ENCODE measurements at regions not wholly inside any gene's neighbourhood (a gene's known extent, or its start where the extent isn't known, plus 50 kb on each side); places are given as distances from the start of the nearest gene placed in this dataset.

DNA sequence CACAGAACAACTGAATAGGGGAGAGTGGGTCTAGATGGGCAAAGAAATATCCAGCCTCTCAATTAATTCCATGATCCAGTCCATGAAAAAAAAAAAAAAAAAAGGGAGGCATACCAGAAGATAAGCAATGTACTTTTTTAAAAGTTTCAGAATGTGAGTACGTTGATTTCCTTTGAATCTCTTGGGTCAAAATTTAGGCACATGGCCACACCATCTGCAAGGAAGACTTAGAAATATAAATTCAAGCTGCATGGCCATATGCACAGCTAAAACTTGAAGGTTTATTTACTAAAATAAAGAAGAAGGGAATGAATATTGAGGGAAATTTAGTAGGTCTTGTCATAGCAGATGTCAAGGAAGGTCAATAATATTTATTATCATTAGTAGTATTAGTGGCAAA lies 286.5 kb upstream of the CDH7 start (continued):
- TF ChIP-seq, protein P1, sequence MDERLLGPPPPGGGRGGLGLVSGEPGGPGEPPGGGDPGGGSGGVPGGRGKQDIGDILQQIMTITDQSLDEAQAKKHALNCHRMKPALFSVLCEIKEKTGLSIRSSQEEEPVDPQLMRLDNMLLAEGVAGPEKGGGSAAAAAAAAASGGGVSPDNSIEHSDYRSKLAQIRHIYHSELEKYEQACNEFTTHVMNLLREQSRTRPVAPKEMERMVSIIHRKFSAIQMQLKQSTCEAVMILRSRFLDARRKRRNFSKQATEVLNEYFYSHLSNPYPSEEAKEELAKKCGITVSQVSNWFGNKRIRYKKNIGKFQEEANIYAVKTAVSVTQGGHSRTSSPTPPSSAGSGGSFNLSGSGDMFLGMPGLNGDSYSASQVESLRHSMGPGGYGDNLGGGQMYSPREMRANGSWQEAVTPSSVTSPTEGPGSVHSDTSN (CRISPR knock-in tag; IDR thresholded peaks at IDR 0.05; ENCODE audit: low read depth) = no peak
- TF ChIP-seq, protein P1 (tag; conservative IDR thresholded peaks at IDR 0.05; ENCODE audit: low read depth) = no peak
- TF ChIP-seq ZNF134 (CRISPR knock-in tag; conservative IDR thresholded peaks at IDR 0.05) (no peak), ZKSCAN8 (CRISPR knock-in tag; IDR thresholded peaks at IDR 0.05) (no peak), STAT5B (CRISPR knock-in tag; IDR thresholded peaks at IDR 0.05) (no peak), RFX7 (CRISPR knock-in tag; IDR thresholded peaks at IDR 0.05) (no peak), SREBF1 (IDR thresholded peaks at IDR 0.05; ENCODE audit: borderline replicate concordance, low read depth, low read length) (no peak)

DNA sequence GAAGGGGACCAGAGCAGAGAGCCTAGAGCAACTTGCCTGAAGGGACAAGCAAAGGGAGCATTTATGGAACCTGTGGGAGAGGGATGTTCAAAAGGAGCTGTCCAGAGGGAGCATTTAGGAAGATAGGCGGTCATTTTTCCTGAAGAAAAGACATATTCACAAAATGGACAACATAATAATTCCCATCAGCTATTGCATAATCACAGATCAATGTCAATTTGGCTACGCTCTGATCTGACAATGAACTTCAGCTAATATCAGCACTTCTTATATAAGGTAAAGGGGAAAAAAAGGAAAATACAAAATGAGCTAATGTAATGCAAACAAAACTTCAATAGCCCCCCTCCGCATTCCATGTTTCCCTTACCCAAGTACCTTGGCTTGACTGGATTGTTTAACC lies 291.1 kb upstream of the CDH7 start:
- DNase-seq (ENCODE audit: extremely low read depth in 1 of 4, low spot score in 3 of 4) (no peak), ATAC-seq (no peak), FAIRE-seq (no peak)
- Histone ChIP-seq H3K27ac (ENCODE audit: extremely low read depth, low read depth, low read length) (no peak overlapping the region), H3K4me1 (replicated peaks in 1 of 2; ENCODE audit: control insufficient read depth in 2 of 2, insufficient read depth in 2 of 2, low read length in 2 of 2) (no peaks in the 10 kb centered on the region), H3K9ac (ENCODE audit: insufficient read depth in 1 of 2, low read depth in 2 of 2, low read length in 2 of 2) (no peak overlapping the region), H2AFZ (ENCODE audit: low read depth, low read length) (no peak overlapping the region), H3K27me3 (ENCODE audit: control insufficient read depth in 2 of 2, insufficient read depth in 2 of 2, low read length in 2 of 2) (no peaks in the 10 kb centered on the region), H3K4me3 (no peak overlapping the region), H3K9me3 (replicated peaks; ENCODE audit: control insufficient read depth, insufficient read depth, low read depth, low read length) (no peaks in the 10 kb centered on the region), H3K9me1 (ENCODE audit: control insufficient read depth, insufficient read depth, low read length) (no peaks in the 10 kb centered on the region), H4K20me1 (replicated peaks; ENCODE audit: control insufficient read depth, insufficient read depth, low read length) (no peaks in the 10 kb centered on the region), H3K36me3 (ENCODE audit: control insufficient read depth, insufficient read depth, low read length) (no peaks in the 10 kb centered on the region), H3K79me2 (ENCODE audit: control insufficient read depth, insufficient read depth, low read length) (no peaks in the 10 kb centered on the region), H3K4me2 (ENCODE audit: insufficient read depth, low read length) (no peak overlapping the region)
- 4% methylated on average over 3 of the region's 3 CpGs for WGBS (ENCODE audit: insufficient coverage, low coverage, missing lambda C conversion rate)
- BruUV-seq (replicated peaks) = no TSS peak
- CTCF ChIA-PET (ENCODE audit: low intra/inter-chr PET ratio) = no interaction called here
- intact Hi-C loops (cut with micrococcal nuclease) = no loop called here
- POLR2A ChIA-PET = no interaction called here
- in situ Hi-C loops (cut with MboI) = no loop called here
- TF ChIP-seq ZNF239 (CRISPR knock-in tag; IDR thresholded peaks at IDR 0.05) (no peak), CEBPG (CRISPR knock-in tag; IDR thresholded peaks at IDR 0.05) (no peak), CEBPG (tag; conservative IDR thresholded peaks at IDR 0.05 in 1 of 2, IDR thresholded peaks at IDR 0.05 in 1 of 2) (peak in 1 of 2 experiments; percentile 20; a peak in 1 of 4 replicates), MTA3 (IDR thresholded peaks at IDR 0.05; ENCODE audit: borderline replicate concordance) (no peak)

Measured in K562 (cell line).